C1 segment of cervical spinal cord (tissue), 14 donors: ENCODE measurements at regions not wholly inside any gene's neighbourhood (a gene's known extent, or its start where the extent isn't known, plus 50 kb on each side); places are given as distances from the start of the nearest gene placed in this dataset.

Experiments
- DNase-seq, 14 donors: peaks; one replicate each; lab custom pipeline; 2025; lab: John Stamatoyannopoulos, UW

DNA sequence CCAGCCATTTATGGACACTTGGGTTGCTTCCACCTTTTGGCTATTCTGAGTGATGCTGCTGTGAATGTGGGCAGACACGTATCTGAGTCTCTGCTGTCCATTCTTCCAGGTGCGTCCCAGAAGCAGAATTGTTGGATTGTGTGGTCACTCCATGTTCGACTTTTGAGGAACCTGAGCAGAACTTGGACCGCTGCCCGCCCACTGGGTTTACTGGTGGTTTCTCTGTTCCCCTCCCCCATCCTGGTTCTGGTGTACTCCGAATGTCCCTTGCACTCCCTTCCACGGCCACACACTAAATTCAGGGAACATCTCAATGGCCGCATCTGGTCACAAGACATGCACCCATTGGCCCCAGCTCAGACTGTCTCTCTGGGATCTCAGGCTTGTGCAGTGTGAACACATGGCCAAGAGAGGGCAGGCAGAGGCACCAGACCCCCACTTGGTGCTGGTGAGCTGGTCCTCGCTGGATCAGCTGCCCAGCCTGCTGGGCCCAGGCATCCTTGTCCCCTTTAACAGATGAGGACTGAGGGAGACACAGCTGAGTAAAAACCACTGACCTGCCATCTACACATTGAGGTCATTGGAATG is 565.1 kb downstream of the NPHP4 start:
- no peak for DNase-seq

DNA sequence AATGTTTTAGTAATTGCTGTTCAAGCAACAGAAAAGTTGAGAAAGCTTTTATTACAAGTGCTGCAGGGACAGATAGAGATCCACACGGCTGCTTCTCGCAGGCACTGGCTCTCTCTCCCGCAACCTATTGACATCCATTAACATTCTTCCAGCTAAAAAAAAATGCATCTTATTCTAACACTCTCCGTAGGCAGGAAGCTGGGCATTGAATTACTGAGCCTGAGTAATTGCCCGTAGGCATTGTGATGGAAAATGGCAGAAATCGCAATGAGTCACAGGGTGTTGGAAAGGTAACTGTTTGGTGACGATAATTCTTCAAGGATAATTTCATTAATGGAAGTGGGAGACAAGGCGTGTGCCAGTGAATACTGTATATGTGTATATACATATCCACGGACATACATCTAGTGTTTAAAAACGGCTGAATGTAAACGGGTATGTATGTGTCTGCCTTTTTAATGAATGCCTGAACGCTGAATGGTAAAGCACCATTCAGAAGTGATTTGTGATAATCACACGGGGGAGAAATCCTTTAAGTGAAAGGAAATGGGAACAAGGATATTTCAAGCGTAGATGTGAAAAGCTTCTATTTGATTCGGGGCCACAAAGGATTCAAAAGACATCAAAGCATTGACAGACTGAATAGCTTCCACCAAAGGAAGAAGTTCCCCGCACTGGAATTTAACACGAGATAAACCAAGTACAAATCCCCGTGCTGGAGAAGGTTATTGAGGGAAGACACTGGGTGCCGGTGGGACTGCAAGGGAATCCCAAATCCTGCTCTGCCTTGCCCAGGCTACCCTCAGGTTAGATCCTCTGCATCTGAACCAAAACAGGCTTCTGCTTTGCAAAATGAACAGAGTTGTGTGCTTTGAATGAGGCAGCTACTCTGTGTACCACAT is 567.2 kb downstream of the NPHP4 start:
- DNase-seq: no peak

DNA sequence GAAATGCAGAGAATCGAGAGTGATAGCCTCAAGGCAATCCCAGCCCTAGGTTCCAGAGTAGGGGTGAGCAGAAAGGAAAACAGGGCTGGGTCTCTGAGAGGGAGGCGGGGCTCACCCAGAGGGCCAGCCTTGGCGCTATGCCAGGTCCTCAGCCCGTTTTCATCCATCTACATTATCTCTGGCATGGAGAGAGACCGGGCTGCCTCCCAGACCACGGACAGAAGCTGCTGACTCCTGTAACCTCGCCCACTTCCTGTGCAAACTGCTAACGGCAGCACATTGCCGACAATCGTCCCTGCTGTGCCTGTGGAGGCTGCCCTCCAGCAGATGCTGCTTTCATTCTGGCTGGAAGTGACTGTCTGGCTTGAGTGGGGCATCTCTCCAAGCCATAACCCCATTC is 569.1 kb downstream of the NPHP4 start:
- no peak for DNase-seq

DNA sequence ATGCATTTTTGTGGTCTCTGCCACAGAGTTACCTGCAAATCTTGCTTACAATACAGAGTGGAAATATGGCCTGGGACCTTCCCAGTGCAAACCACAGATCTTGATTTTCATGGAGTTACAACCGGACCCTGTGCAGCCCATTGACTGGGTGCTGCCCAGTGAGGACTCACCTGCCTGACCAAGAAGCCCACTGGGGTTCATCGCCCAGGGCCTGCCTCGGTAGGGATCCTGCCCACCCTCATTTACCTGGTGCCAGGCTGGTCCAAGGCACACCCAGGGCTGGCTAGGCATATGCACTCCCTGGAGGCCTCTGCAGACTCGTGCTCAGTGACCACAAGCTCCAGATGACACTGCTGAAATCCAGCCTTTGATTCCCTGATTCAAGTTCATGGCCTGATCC is 572.7 kb downstream of the NPHP4 start:
- no peak for DNase-seq

DNA sequence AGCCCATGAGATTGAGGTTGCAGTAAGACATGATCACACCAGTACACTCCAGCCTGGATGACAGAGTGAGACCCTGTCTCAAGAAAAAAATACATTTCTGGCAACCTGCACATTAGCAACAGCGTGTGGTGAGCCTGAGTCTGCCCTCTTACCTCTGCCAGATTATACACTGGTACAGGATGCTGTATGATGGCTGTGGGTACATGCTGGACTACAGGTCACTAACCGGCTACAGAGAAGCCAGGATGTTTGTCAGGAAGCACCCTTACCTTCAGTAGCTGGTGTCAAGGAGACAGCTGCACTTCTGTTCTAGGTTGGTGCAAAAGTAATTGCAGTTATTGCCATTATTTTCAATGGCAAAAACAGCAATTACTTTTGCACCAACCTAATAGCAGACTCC is 575.7 kb downstream of the NPHP4 start:
- DNase-seq: no peak

DNA sequence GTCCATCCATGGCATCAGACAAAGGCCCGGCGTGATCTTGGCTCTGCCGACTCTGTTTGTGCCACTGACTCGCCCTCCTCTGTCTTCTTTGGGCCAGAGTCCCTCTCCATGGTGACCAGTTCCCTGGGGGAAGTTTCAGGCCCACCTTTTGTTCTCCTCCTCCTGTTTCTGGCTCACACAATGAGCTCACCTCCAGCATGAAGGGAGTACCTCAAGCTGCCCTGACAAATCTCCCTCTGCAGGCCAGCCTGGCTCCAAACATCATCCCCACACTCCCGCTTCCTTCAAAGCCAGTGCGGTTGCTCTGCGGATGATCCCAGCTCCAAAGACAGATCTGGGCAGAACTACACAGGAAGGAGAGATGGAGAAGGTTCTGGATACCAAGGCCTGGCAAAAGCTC is 576.6 kb downstream of the NPHP4 start:
- no peak for DNase-seq

DNA sequence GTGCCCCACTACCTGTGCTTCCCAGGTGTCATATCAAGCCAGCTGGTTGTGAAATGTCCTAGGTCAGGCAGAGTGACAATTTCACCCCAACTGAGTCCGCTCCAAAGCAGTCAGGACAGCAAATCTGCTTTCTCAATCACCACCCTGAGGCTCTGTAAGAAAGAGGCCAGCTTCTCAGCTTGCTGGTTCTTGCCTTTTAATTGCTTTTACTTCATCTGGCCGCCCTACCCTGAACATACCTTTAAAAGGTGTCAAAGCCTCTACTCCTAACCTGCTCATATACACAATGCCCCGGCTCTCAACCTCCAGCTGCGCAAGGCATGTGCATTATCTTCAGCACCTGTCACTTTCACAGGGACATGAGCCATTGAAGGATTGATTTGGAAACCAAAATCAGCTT is 581.6 kb downstream of the NPHP4 start:
- DNase-seq: no peak

DNA sequence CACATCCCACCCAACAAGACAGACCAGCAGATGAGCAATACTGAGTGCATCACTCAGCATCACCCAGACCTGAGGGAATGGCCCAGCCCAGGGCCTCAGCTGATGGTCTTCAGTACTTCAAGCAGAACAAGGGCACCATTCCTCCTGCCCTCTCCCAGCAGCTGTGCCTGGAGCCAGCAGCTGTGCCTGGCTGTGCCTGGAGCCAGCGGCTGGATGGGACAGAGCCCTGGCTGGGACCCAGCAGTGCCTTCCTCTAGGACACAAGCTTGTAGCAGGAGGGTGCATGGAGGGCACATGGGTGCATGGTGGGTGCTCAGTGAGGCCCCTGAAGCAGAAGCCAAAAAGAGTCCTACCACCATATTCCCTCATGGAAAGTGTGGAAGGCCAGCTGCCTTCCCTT is 583.8 kb downstream of the NPHP4 start:
- peak in 3 of 14 donors; percentile 5 to 10 (median 9) for DNase-seq

DNA sequence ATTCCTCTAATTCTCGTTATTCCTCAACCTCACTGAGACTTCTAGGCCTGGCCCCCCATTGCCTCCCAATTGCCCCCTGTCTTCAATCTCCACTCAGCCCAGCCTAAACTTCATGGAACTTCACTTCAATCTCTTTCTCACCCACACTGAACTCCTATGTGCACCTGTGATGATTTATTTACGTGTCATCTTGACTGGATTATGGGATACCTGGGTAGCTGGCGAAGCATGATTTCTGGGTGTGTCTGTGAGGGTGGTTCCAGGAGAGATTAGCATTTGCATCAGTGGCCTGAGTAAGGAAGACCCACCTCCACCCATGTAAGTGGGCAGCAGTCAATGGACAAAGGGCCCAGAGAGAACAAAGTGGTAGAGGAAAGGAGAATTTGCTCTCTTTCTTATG is 587.0 kb downstream of the NPHP4 start:
- DNase-seq: no peak

DNA sequence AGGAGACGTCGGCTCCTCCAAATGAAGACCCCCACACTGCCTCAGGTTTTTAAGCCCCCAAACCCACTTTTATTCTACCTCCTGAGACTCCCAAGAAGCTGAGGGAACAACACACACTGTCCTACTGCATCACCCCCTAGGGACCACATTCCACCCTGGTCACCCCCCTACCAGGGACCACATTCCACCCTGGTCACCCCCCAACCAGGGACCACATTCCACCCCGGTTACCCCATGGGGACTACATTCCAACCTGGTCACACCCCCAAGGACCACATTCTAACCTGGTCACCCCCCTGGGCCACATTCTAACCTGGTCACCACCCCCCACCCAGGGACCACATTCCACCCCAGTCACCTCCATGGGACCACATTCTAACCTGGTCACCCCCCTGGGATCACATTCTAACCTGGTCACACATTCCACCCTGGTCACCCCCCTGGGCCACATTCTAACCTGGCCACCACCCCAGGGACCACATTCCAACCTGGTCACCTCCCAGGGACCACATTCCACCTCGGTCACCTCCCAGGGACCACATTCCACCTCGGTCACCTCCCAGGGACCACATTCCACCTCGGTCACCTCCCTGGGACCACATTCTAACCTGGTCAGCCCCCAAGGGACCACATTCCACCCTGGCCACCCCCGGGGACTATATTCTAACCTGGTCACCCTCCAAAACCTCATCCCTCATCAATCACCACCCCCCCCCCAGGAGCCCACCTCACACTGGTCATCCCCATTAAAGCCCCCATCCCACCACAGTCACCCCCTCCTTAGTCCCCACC is 587.6 kb downstream of the NPHP4 start:
- DNase-seq: no peak

DNA sequence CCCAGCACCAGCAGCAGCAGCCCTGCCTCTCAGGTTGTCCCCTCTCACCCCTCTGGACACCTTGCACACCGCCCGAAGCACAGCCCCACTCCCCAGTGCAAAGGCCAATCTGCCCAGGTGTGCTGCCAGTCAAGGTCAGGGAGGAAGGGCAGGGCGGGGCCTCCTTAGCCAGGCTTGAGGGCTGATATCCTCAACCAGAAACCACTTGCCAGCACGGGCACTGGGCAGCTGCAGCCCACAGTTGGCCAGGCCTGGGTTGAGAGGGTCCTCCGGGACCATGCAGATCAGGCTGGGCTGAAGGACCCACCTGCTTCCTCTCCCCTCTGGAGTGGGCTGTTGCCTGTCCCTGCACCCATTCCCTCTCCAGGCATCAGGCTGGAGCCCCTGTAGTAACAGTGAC is 588.3 kb downstream of the NPHP4 start:
- no peak for DNase-seq

DNA sequence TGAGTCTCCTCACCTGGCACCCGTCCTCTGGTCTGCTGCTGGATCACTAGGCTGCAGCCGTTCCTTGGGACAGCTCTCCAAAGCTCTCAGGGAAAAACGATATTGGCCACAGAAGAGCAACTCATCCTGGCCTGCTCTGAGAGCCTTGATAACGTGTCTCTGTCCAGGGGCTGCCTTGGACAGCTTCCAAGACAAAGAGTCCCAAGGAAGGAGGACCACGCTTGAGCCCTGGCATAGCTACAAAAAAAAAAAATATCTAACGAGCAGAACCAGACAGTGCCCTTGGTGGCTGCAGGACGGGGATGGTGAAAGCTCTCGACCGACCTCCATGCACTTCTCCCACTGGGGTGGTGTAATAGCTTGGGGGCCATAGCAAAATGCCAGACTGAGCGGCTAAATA is 589.6 kb downstream of the NPHP4 start:
- DNase-seq: no peak

DNA sequence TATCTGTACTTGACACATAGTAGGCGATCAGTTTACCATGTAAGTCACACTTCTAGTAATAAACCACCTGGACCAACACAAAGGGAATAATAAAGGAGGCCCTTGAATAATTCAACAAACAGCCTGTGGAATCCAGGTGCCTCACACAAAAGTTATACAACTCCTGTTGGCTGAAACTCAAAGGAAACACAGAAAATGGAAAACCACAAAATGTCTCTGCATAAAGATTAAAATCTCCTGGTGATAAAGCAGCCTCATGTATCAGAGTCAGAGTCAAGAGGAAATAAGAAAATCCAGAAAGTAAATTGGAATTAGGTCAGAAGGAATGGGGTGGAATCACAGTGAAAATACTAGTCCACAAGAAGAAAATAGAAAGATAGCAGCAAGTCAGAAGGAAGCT is 592.5 kb downstream of the NPHP4 start:
- DNase-seq: no peak

DNA sequence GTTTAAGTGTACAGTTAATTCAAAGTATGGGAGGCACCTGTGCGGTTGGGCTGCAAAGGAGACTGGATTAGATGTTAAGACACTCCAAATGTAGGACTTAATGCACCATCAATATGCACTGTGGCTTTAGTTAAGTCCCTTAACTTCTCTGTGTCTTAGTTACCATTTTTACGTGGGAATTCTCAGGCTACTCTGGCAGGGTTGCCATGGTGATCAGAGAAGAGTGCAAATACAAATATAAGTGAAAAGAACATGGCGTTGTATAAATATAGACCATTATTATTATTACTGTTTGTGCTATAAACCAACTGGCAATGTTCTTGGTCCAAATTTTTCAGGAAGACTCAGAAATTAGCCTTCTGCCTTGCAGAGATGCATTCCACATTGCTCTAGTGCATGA is 595.6 kb downstream of the NPHP4 start:
- no peak for DNase-seq

DNA sequence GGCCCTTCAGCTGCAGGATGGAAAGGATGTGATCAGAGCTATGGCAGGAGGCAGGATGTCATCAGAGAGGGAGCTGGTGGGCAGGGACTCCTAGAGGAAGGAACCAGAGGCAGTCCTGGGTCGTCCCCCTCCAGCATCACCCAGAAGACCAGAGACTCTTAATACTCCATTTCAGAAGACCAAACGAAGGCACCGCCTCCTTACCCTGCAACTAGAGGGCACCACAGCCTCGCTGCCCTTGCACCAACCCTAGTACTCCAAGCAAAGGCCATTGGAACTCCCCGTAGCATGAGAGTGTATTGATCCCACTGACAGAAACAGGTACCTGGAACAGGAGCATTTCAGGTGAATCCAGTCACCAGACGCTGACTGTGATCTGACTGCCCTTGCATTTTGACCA is 598.1 kb downstream of the NPHP4 start:
- DNase-seq: no peak

DNA sequence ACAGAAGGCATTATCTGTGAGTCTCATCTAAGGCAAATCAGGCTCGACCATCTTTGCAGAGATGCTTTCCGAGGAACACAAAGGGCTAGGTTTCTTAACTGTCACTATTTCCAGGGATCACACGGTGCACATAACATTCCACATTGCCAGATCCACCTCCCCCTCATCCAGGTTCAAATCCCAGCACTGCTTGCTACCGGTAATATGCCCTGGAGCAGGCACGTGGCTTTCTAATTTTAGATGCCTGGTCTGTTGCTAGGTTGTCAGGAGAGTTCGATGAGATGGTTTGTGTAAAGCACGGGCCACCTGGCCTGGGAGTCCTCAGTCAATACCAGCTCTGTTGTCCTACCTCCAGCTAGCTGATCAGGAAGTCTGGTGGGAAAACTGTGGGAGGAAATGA is 598.6 kb downstream of the NPHP4 start:
- DNase-seq: no peak

DNA sequence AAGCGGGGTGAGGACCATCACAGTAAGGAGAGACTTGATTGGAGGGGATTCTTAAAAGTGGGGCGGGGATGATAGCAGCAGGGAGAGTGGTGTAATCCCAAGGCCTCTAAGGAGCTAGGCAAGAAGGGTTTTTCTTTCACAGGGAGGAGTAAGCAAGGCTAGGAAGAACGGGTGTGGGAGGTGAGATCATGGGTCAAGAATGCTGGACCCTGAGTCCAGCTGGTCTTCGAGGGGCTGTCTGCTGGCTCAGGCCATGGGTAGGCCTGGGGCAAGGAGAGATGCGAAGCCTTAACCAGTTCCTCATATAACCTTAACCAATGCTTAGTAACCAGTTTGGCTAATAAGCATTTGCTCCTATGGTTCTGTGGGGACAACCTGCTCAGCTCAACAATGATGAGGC is 599.1 kb downstream of the NPHP4 start:
- DNase-seq: no peak

DNA sequence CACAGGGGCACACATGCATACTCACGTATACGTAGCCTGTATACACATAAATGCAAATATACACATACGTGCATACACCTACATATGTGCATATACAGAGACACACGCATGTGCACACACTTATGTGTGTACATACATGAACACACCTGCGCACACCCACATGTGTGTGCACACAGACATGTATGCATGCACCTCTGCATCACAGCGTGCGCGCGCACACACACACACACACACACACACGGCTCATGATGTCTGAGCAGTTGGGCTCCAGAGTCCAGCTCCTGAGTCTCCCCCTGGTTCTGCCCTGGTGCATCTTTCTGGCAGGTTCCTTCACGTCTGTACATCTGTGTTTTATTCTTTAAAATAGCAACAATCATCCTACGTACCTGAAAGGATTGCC is 600.5 kb downstream of the NPHP4 start:
- no peak for DNase-seq

DNA sequence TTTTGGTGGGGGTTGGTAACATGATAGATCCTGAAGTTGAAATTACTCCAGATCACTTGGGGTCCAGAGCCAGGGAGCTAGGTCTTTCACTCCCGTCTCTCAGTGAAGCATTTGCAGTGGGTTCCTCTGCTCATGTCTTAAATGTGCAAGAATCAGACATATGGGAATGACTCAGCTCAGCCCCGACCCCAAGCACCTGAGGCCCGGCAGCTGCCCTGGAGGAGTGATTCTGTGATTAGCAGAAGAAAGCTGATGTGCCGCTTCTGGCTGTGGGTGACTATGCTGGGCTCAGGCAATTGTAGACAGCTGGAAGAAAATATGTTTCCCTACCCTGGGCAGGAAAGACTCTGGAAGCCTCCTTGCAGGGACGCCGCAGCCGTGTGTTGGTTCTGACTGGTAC is 601.7 kb downstream of the NPHP4 start:
- DNase-seq: no peak

DNA sequence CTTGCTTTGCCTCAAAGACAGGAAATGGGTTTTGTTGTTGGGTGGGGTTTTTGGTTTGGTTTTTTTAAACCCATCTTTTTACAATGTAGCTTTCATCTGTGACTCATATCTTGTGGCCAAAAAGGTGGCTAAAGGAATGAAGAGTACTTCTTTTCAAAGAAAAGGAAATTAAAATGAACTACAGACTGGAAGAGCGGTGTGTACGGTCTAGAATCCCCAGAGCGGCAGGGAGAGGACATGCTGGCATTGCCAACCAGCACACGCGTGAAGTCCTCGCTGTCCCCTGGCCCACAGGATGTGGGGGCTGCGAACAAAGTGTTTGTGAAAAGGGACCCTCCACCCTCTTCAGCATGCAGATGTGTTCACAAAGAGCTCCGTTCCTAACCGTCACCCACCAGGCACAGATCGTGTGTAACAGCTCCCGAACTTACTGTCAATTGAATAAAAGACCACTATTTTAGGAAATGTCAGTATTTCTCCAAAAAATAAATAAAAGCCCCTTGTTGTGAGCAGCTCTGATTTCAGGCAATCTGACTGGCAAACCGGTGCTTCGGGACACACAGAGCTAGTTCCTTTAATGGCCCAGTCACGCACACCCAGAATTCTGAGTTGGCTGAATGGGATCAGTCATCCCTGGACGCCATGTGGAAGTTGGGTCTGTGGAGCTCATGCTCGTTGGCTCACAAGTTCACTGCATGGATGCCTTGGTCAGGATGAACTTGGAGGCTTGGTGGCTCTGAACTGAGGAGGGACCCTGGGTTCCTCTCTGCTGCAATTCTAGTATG is 602.9 kb downstream of the NPHP4 start:
- DNase-seq: peak in 1 of 14 donors; percentile 4

DNA sequence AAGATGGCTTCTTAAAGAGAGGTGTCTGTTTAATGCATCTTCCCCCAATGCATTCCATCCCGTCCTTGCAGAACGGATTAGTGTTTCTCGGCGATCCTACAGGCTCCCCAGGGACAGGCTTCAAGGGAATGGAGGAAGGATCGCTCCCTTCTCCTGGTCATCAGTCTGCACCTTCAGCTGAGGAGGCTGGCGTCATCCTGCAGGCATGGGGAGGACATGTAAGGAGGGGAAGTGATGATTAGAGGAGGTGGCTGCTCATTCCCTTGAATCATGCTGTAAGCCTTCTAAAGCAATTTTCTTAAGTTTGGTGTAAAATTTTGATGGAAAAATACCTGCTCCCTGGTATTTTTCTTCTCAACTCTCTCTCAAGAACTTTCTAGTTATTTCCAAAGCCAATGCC is 603.6 kb downstream of the NPHP4 start:
- no peak for DNase-seq

DNA sequence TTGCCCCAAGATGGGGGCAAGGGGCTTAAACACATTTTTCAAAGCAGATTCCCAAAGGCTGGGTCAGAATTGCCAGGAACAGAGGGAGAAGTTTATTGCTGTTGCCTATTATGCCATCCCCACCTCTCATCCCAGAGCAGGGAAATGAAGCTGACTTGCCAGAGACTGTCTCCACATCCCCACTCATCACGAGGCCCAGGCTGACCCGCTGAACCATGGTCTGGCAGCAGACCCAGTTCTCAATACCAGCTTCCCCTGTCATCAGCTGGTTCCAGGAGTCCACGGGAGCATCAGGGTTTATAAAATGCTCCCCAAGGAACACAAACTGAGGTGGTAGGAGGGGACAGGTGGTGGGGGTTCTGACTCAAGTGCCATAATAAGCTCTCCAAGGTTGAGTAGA is 605.9 kb downstream of the NPHP4 start:
- no peak for DNase-seq
